ENCODE measurements at regions not wholly inside any gene's neighbourhood (a gene's known extent, or its start where the extent isn't known, plus 50 kb on each side); places are given as distances from the start of the nearest gene placed in this dataset.

DNA sequence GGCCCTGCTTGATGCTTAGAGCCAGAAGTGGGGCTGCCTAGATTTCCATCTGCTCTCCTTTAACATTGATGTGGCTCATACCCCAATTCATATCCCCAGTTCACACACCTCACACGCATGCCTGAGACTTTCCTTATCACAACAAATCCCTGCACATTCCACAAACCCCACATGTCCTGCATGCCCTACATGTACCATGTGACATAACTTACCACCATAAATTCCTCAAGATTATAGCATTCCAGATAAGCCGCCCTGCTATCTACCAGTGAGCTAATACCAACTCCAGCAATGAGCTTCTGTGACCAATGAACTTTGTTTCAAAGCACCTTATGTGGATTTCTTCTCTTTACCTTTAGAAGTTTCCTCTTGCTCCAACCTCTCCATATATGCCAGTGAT is 104.7 kb upstream of the RAB11FIP2 start:
- no peak for TF ChIP-seq POLR2A (IDR thresholded peaks at IDR 0.05)
- TF ChIP-seq, protein P1, sequence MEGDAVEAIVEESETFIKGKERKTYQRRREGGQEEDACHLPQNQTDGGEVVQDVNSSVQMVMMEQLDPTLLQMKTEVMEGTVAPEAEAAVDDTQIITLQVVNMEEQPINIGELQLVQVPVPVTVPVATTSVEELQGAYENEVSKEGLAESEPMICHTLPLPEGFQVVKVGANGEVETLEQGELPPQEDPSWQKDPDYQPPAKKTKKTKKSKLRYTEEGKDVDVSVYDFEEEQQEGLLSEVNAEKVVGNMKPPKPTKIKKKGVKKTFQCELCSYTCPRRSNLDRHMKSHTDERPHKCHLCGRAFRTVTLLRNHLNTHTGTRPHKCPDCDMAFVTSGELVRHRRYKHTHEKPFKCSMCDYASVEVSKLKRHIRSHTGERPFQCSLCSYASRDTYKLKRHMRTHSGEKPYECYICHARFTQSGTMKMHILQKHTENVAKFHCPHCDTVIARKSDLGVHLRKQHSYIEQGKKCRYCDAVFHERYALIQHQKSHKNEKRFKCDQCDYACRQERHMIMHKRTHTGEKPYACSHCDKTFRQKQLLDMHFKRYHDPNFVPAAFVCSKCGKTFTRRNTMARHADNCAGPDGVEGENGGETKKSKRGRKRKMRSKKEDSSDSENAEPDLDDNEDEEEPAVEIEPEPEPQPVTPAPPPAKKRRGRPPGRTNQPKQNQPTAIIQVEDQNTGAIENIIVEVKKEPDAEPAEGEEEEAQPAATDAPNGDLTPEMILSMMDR (IDR thresholded peaks at IDR 0.05), result no peak
